HG02884 (cell line): ENCODE measurements at regions not wholly inside any gene's neighbourhood (a gene's known extent, or its start where the extent isn't known, plus 50 kb on each side); places are given as distances from the start of the nearest gene placed in this dataset.

Experiments
- ATAC-seq: cut with Tn5 transposase; IDR thresholded peaks from one replicate; pipeline ENCODE4 v1.9.1; 2021; ENCODE audit warnings: mild to moderate bottlenecking, moderate library complexity; ENCODE audit not compliant: unreplicated experiment

GRCh38 chr7:136336932-136337331 is 359.8 kb upstream of the MTPN start:
- ATAC-seq, result no peak

GRCh38 chr7:136333636-136334035 is 356.5 kb upstream of the MTPN start:
- no peak for ATAC-seq

GRCh38 chr7:136326045-136326609 is 349.0 kb upstream of the MTPN start:
- ATAC-seq, result no peak

GRCh38 chr7:136325578-136325977 is 348.4 kb upstream of the MTPN start:
- no peak for ATAC-seq

- ATAC-seq, result no peak
These were observed 347.9 kb upstream of the MTPN start for GRCh38 chr7:136325027-136325426.

GRCh38 chr7:136324073-136324704 is 347.0 kb upstream of the MTPN start:
- no peak for ATAC-seq

GRCh38 chr7:136312592-136312991 is 335.4 kb upstream of the MTPN start:
- ATAC-seq, result peak; percentile 69

GRCh38 chr7:136309407-136309806 is 332.2 kb upstream of the MTPN start:
- ATAC-seq, result no peak

- no peak for ATAC-seq
These were observed 331.1 kb upstream of the MTPN start for GRCh38 chr7:136308230-136308629.

- ATAC-seq, result no peak
These were observed 326.0 kb upstream of the MTPN start for GRCh38 chr7:136303162-136303561.

- no peak for ATAC-seq
These were observed 324.9 kb upstream of the MTPN start for GRCh38 chr7:136302049-136302448.

- ATAC-seq, result no peak
These were observed 317.8 kb upstream of the MTPN start for GRCh38 chr7:136294977-136295376.

- peak; percentile 6 for ATAC-seq
These were observed 316.8 kb upstream of the MTPN start for GRCh38 chr7:136293841-136294391.

- ATAC-seq, result peak; percentile 93
These were observed 316.1 kb upstream of the MTPN start for GRCh38 chr7:136293272-136293671.

- no peak for ATAC-seq
These were observed 315.2 kb upstream of the MTPN start for GRCh38 chr7:136292365-136292764.

- no peak for ATAC-seq
These were observed 313.2 kb upstream of the MTPN start for GRCh38 chr7:136290351-136290750.

GRCh38 chr7:136278057-136278456 is 300.9 kb upstream of the MTPN start:
- ATAC-seq, result no peak

- no peak for ATAC-seq
These were observed 298.6 kb upstream of the MTPN start for GRCh38 chr7:136275794-136276193.

GRCh38 chr7:136274636-136275345 is 297.6 kb upstream of the MTPN start:
- ATAC-seq, result no peak

- ATAC-seq, result no peak
These were observed 295.8 kb upstream of the MTPN start for GRCh38 chr7:136272934-136273333.

- ATAC-seq, result no peak
These were observed 290.7 kb upstream of the MTPN start for GRCh38 chr7:136267822-136268221.

- ATAC-seq, result no peak
These were observed 289.3 kb upstream of the MTPN start for GRCh38 chr7:136266457-136266856.
